H1 (cell line): ENCODE measurements at regions not wholly inside any gene's neighbourhood (a gene's known extent, or its start where the extent isn't known, plus 50 kb on each side); places are given as distances from the start of the nearest gene placed in this dataset.

Source experiments
- CTCF ChIA-PET: fragments of 300-600 bp; sonication (Branson Sonifier 250); formaldehyde crosslinking; loops from one replicate; lab custom pipeline; 2021; ENCODE audit not compliant: partially characterized antibody; lab: Charles Lee
- POLR2A ChIA-PET: fragments of 300-600 bp; sonication (Branson Sonifier 250); formaldehyde crosslinking; loops from one replicate; lab custom pipeline; 2021; ENCODE audit warnings: inconsistent platforms; ENCODE audit not compliant: partially characterized antibody; lab: Charles Lee
- DNase-seq, 2 experiments: peaks; one replicate each; pipeline versions ENCODE4 v3.0.0 to v3.0.0-alpha.2; 2010 to 2022; ENCODE audit warnings: low spot score in 2 of 2, low read depth in 1 of 2, mixed read lengths in 1 of 2
- FAIRE-seq: peaks from 2 replicates; lab custom pipeline; 2011; peaks lifted over from hg19 to GRCh38; lab: Jason Lieb, UNC
- H2AFZ ChIP-seq: 2 replicates; pipeline ENCODE4 v1.8.1; 2012; ENCODE audit warnings: low read length, inconsistent platforms
- H2AK5ac ChIP-seq: 2 replicates; pipeline ENCODE4 v1.6.1; 2013; ENCODE audit warnings: low read depth, low read length
- H2BK120ac ChIP-seq: replicated peaks from 2 replicates; pipeline ENCODE3; 2013; ENCODE audit warnings: low read depth, low read length, inconsistent platforms
- H2BK12ac ChIP-seq: 2 replicates; pipeline ENCODE4 v1.6.1; 2013; ENCODE audit warnings: low read depth, low read length
- H2BK15ac ChIP-seq: 2 replicates; pipeline ENCODE4 v1.6.1; 2013; ENCODE audit warnings: low read length
- H2BK20ac ChIP-seq: 2 replicates; pipeline ENCODE4 v1.6.1; 2013; ENCODE audit warnings: low read length
- H2BK5ac ChIP-seq: 2 replicates; pipeline ENCODE4 v1.6.1; 2013; ENCODE audit warnings: low read depth, low read length
- H3K14ac ChIP-seq: 2 replicates; pipeline ENCODE4 v1.6.1; 2013; ENCODE audit warnings: inconsistent platforms; ENCODE audit not compliant: insufficient read length
- H3K18ac ChIP-seq: 2 replicates; pipeline ENCODE4 v1.6.1; 2013; ENCODE audit warnings: low read length; ENCODE audit errors: extremely low read depth
- H3K23ac ChIP-seq: 2 replicates; pipeline ENCODE4 v1.6.1; 2013; ENCODE audit warnings: inconsistent platforms; ENCODE audit not compliant: insufficient read length
- H3K23me2 ChIP-seq: 2 replicates; pipeline ENCODE4 v1.6.1; 2013; ENCODE audit warnings: low read depth, low read length
- H3K27ac ChIP-seq: 2 replicates; pipeline ENCODE4 v1.6.1; 2011; ENCODE audit warnings: low read depth, low read length, inconsistent platforms
- H3K27me3 ChIP-seq, 4 experiments: replicated peaks in 1 of 4; 1 replicate in 1 of 4; 2 replicates in 3 of 4; pipeline versions ENCODE4 v1.6.1 to v1.8.1; 2011 to 2013; ENCODE audit warnings: low read length in 3 of 4, mild to moderate bottlenecking in 3 of 4, inconsistent platforms in 2 of 4, mixed read lengths in 2 of 4, moderate library complexity in 1 of 4; ENCODE audit not compliant: control insufficient read depth in 3 of 4, insufficient read depth in 3 of 4; ENCODE audit errors: extremely low read depth in 1 of 4
- H3K36me3 ChIP-seq, 4 experiments: 2 replicates each; pipeline versions ENCODE4 v1.6.1 to v1.8.1; 2011 to 2013; ENCODE audit warnings: mild to moderate bottlenecking in 4 of 4, low read length in 3 of 4, moderate library complexity in 2 of 4, control low read depth in 1 of 4, inconsistent platforms in 1 of 4; ENCODE audit not compliant: insufficient read depth in 4 of 4, control insufficient read depth in 2 of 4
- H3K4ac ChIP-seq: replicated peaks from 2 replicates; pipeline ENCODE3; 2013; ENCODE audit warnings: low read length, low read depth, mixed read lengths, inconsistent platforms; ENCODE audit not compliant: insufficient read length
- H3K4me1 ChIP-seq, 4 experiments: replicated peaks in 1 of 4; 1 replicate in 1 of 4; 2 replicates in 3 of 4; pipeline versions ENCODE4 v1.6.1 to v1.8.1; 2011 to 2013; ENCODE audit warnings: low read length in 3 of 4, inconsistent platforms in 2 of 4, mixed read lengths in 1 of 4; ENCODE audit not compliant: insufficient read depth in 4 of 4, control insufficient read depth in 3 of 4
- H3K4me2 ChIP-seq, 2 experiments: 2 replicates each; pipeline versions ENCODE4 v1.6.1 to v1.8.1; 2011 to 2013; ENCODE audit warnings: low read depth in 2 of 2, low read length in 2 of 2, control low read depth in 1 of 2, inconsistent platforms in 1 of 2, mild to moderate bottlenecking in 1 of 2; ENCODE audit not compliant: insufficient read depth in 1 of 2
- H3K4me3 ChIP-seq, 4 experiments: fragments of 200-600, 300-600 bp in 1 of 4; sonication (generic), shearing (Covaris generic), sonication (Bioruptor Twin) in 1 of 4; 2 replicates each; pipeline versions ENCODE4 v1.5.1 to v1.8.1; 2011 to 2016; ENCODE audit warnings: low read length in 4 of 4, low read depth in 3 of 4, control low read depth in 2 of 4, inconsistent platforms in 2 of 4, mild to moderate bottlenecking in 2 of 4, mixed read lengths in 1 of 4, moderate library complexity in 1 of 4; ENCODE audit not compliant: insufficient read depth in 2 of 4; ENCODE audit errors: extremely low read depth in 1 of 4
- H3K56ac ChIP-seq: replicated peaks from 2 replicates; pipeline ENCODE3; 2013; ENCODE audit warnings: low read depth, mild to moderate bottlenecking, mixed read lengths, low read length, inconsistent platforms; ENCODE audit not compliant: insufficient read length
- H3K79me1 ChIP-seq: 2 replicates; pipeline ENCODE4 v1.6.1; 2013; ENCODE audit warnings: low read depth, low read length, control low read depth
- H3K79me2 ChIP-seq, 2 experiments: 2 replicates each; pipeline versions ENCODE4 v1.6.1 to v1.8.1; 2012 to 2013; ENCODE audit warnings: low read length in 2 of 2, mild to moderate bottlenecking in 2 of 2, inconsistent platforms in 1 of 2; ENCODE audit not compliant: insufficient read depth in 2 of 2, control insufficient read depth in 1 of 2
- H3K9ac ChIP-seq, 4 experiments: replicated peaks in 1 of 4; 1 replicate in 1 of 4; 2 replicates in 3 of 4; pipeline versions ENCODE4 v1.6.1 to v1.8.1; 2011 to 2013; ENCODE audit warnings: low read depth in 3 of 4, low read length in 3 of 4, control low read depth in 2 of 4, mild to moderate bottlenecking in 2 of 4, moderate library complexity in 2 of 4, inconsistent platforms in 1 of 4; ENCODE audit errors: extremely low read depth in 1 of 4
- H3K9me3 ChIP-seq, 2 experiments: 2 replicates each; pipeline versions ENCODE4 v1.6.1 to v1.8.1; 2012 to 2013; ENCODE audit warnings: mild to moderate bottlenecking in 2 of 2, moderate library complexity in 2 of 2, control low read depth in 1 of 2, inconsistent platforms in 1 of 2, low read depth in 1 of 2, low read length in 1 of 2, mixed read lengths in 1 of 2; ENCODE audit not compliant: insufficient read depth in 2 of 2
- H4K20me1 ChIP-seq, 2 experiments: replicated peaks in 1 of 2; 2 replicates each; pipeline versions ENCODE3 to v1.8.1; 2011 to 2013; ENCODE audit warnings: inconsistent platforms in 2 of 2, low read length in 2 of 2, mild to moderate bottlenecking in 1 of 2; ENCODE audit not compliant: insufficient read depth in 2 of 2, control insufficient read depth in 1 of 2
- H4K5ac ChIP-seq: 2 replicates; pipeline ENCODE4 v1.6.1; 2013; ENCODE audit warnings: low read length, low read depth, mixed read lengths, inconsistent platforms; ENCODE audit not compliant: insufficient read length
- H4K8ac ChIP-seq: 2 replicates; pipeline ENCODE4 v1.8.0; 2013; ENCODE audit warnings: mild to moderate bottlenecking, moderate library complexity, low read length, inconsistent platforms; ENCODE audit not compliant: insufficient read depth; ENCODE audit errors: extremely low read depth
- H4K91ac ChIP-seq: replicated peaks from 2 replicates; pipeline ENCODE3; 2013; ENCODE audit warnings: low read length, mixed read lengths, inconsistent platforms; ENCODE audit not compliant: insufficient read length
- BCL11A ChIP-seq, 2 experiments: IDR thresholded peaks; one replicate each; pipeline ENCODE4 v1.6.1; 2011; ENCODE audit warnings: low read depth in 2 of 2, low read length in 2 of 2, mild to moderate bottlenecking in 2 of 2
- FOSL1 ChIP-seq: IDR thresholded peaks from 2 replicates; pipeline ENCODE4 v1.6.1; 2011; ENCODE audit warnings: mild to moderate bottlenecking, low read depth, low read length, moderate library complexity; ENCODE audit not compliant: insufficient read depth
- SUZ12 ChIP-seq: fragments of 200-600 bp; sonication (generic); IDR thresholded peaks from 2 replicates; pipeline ENCODE4 v1.6.1; 2012; ENCODE audit warnings: mild to moderate bottlenecking, inconsistent platforms, low read length, moderate library complexity, mixed read lengths
- WGBS, 2 experiments: shearing (Covaris generic) in 1 of 2; methylation state at CpG; one replicate each; pipeline versions ENCODE4 v1.1.6 to v1.1.7; 2013 to 2015; ENCODE audit warnings: low lambda C conversion rate in 2 of 2, mixed read lengths in 2 of 2, inconsistent platforms in 1 of 2, low coverage in 1 of 2, missing lambda C conversion rate in 1 of 2; ENCODE audit not compliant: insufficient replicate concordance in 2 of 2, insufficient coverage in 1 of 2, insufficient read length in 1 of 2; ENCODE audit errors: extremely low coverage in 1 of 2, missing lambda C conversion rate in 1 of 2; 5-methylcytosine and 5-hydroxymethylcytosine counted together

GRCh38 chr2:196233021-196233804, 61.8 kb upstream of the STK17B start:
- Histone ChIP-seq H2BK15ac (no peak overlapping the region), H3K4me2 (no peak overlapping the region), H3K4ac (no peak overlapping the region)

More at GRCh38 chr2:196233021-196233804, 61.8 kb upstream of the STK17B start:
- DNase-seq: no peak
- H3K23me2 ChIP-seq: no peaks in the 10 kb centered on the region
- H4K5ac ChIP-seq: no peak overlapping the region
- no peaks in the 10 kb centered on the region for H4K20me1 ChIP-seq
- H4K8ac ChIP-seq: no peak overlapping the region
- H3K4me3 ChIP-seq: no peak overlapping the region
- H3K9ac ChIP-seq: no peak overlapping the region
- H3K56ac ChIP-seq: no peak overlapping the region
- H3K27me3 ChIP-seq: no peaks in the 10 kb centered on the region
- no peak overlapping the region for H2BK120ac ChIP-seq
- no peak overlapping the region for H2BK5ac ChIP-seq
- no peak overlapping the region for H3K18ac ChIP-seq
- POLR2A ChIA-PET: interaction anchor here (0.7 kb wide), 1 partner anchor 111 kb away, joined by 3 read pairs; no protein-coding TSS in a partner anchor
- TF ChIP-seq BCL11A (IDR thresholded peaks at IDR 0.05; ENCODE audit: low read depth in 2 of 2, low read length in 2 of 2): no peak
- TF ChIP-seq FOSL1: no peak
- no peak for TF ChIP-seq SUZ12
- FAIRE-seq: no peak
- H3K79me1 ChIP-seq: no peaks in the 10 kb centered on the region
- H3K14ac ChIP-seq: no peak overlapping the region
- no peak overlapping the region for H4K91ac ChIP-seq
- H2AK5ac ChIP-seq: no peak overlapping the region
- H3K9me3 ChIP-seq: no peaks in the 10 kb centered on the region
- H2AFZ ChIP-seq: no peak overlapping the region
- no peaks in the 10 kb centered on the region; a peak in 1 of 7 replicates for H3K4me1 ChIP-seq
- H2BK12ac ChIP-seq: no peak overlapping the region
- no peak overlapping the region for H2BK20ac ChIP-seq
- no peak overlapping the region for H3K23ac ChIP-seq
- 88% methylated on average over 5 of the region's 5 CpGs; no CpG with 5 or more reads in 1 of the 2 experiments for WGBS, 2 experiments
- CTCF ChIA-PET: interaction anchor here (1.5 to 1.7 kb wide), 3 partner anchors 12 to 155 kb away, joined by 3 to 8 read pairs (median 3); no protein-coding TSS in a partner anchor
- H3K36me3 ChIP-seq: no peaks in the 10 kb centered on the region
- no peak overlapping the region for H3K27ac ChIP-seq
- no peaks in the 10 kb centered on the region for H3K79me2 ChIP-seq
